HG03354 (cell line): ENCODE measurements at regions not wholly inside any gene's neighbourhood (a gene's known extent, or its start where the extent isn't known, plus 50 kb on each side); places are given as distances from the start of the nearest gene placed in this dataset.

Experiments
- ATAC-seq: cut with Tn5 transposase; IDR thresholded peaks from one replicate; pipeline ENCODE4 v1.9.1; 2021; ENCODE audit warnings: mild to moderate bottlenecking; ENCODE audit not compliant: unreplicated experiment, poor library complexity, severe bottlenecking

DNA sequence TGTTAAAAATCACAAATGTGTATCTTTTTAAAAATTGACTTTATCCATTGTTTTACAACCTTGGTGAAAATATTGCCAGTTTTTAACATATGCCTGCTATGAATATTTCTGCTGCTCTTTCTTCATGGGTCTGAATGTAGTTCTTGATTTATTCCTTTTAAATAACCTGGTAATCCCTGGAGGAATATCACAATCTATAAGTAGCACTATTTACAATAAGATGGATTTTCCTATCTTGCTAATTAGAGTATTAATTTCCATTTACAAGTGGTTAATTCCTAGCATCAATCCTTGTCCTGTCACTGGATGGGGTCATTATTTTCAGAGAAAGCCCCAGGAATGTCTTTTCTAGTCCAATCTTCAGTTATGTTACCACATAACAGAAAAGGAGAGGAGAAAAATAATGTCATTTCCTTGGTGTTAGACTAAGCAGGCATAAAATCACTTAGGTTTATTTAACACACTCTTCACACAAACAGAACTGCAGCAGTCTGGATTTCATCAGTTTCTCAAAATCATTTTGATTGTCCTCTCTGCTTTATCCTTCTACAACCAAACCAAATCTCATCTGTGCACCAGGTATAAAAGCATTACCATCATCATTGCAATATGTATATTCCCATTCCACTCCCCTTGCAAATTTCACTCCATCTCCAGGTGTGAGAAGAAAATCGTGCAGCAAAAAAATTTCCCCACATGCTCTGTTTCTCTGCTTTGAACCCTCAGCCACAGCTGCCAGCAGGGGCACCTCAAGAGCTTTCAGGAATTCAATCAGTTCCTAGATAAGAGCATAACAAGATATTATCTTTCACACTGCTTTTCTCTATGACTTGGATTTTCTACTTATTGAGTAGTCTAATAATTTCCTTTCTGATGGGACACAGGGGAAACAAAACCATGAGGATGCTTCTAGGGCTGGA, 204.1 kb downstream of the SEC61B start:
- no peak for ATAC-seq

DNA sequence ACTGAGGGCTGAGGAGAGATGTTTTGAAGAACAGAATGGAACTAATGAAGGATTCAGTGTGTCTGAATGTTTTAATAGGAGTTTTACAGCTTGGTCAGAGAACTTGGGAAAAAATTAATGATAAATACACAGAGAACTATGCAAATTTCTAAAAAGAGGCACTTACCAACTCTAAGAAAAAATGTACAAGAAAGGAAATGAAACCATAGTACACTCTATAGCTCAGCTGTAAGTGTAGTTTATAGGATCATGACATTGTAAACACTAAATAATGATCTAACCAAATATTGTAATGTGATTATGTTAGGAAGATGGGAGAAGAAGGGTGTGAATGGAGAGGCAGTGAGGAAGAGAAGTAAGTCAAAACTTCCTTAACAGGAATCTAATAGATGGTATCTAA, 205.2 kb downstream of the SEC61B start:
- ATAC-seq, result no peak

DNA sequence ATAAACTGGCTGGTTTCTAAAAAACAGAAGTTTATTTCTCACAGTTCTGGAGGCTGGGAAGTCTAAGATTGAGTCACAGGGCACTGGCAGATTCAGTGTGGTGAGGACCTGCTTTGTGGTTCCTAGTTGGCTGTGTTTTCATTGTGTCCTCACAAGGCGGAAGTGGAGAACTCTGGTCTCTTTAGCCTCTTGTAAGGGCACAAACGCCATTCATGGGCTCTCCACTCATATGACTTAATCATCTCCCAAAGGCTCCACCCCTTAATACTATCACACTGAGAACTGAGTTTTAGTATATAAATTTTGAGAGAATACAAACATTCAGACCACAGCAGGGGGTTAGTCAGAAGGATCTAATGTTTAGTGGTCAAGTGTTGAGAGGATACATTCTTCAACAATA, 208.2 kb downstream of the SEC61B start:
- no peak for ATAC-seq

- no peak for ATAC-seq
These were observed 209.0 kb downstream of the SEC61B start for GRCh38 chr9:99431103-99431502.

GRCh38 chr9:99432075-99432474, 210.0 kb downstream of the SEC61B start:
- ATAC-seq, result no peak

DNA sequence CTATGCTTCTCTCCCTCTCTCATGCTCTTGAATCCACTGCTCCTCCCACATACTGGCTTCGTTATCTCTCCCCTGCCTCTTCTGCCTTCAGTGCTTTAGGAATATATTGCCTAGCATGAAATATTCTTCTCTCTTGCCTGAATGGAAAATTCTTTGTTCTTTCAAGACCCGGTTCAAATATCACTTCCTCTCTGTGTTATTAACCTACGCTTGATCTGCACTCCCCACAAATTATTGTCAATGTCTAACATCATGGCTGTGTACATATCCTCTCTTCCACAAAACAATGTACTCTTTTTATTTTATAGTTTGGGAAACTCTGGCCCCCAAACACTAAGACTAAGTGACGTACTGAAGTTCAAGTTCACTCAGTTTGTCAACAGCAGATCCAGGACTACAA, 211.0 kb downstream of the SEC61B start:
- no peak for ATAC-seq

- peak; percentile 100 for ATAC-seq
These were observed 211.5 kb downstream of the SEC61B start for GRCh38 chr9:99433555-99433954.

DNA sequence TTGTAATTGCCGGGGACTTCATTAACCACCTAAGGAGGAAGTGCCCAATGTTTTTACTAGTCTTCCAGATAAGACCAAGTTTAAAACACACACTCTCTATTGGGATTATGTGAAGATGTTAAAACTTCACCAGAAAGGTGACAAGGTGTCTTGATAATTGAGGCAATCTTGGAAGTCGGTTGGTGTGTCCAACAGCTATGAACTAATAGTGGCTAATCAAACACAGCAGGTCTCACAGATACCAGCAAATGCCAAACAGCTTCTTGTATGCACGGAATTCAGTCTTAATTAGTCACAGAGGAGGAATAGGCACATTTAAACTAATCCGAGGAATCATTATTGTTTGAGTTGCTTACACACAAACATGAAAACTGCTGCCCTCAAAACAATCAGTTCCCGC, 214.5 kb downstream of the SEC61B start:
- ATAC-seq, result no peak

DNA sequence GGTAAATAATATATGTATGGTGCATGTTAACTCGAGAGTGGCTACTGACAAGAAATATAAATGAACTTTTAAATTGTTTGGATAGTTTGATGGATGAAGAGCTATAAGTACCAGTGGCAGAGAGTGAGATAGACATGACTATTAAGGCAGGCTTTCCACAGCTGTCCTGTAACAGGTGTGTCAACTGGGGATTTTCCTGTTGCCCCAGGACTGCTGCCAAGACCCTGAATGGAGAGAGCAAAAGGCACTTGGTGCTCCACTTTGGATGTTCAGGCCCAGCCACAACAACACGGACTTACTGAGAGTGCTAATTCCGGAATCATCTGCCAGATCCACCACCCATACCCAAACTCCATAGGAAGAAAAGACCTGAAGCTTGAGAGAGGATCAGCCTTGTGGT, 215.1 kb downstream of the SEC61B start:
- ATAC-seq, result no peak

DNA sequence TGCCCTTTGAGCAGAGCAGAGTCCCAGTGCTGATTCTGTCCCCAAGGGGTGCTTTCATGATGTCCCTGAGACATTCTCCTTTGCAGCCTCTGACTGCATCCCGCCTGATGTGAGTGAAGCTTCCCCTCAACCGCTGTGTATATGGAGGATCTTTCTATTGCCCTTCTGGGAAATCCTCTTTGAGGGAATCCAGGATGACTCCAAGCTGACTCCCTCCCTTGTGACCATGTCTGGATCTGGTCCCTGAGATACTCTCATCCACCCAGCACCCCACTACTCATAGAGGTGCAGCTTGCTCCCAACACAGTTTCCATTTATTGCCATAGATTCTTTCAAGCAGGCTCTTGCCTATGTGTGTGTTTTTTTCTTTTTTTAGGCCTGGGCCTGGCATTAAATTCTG, 216.5 kb downstream of the SEC61B start:
- ATAC-seq, result no peak

DNA sequence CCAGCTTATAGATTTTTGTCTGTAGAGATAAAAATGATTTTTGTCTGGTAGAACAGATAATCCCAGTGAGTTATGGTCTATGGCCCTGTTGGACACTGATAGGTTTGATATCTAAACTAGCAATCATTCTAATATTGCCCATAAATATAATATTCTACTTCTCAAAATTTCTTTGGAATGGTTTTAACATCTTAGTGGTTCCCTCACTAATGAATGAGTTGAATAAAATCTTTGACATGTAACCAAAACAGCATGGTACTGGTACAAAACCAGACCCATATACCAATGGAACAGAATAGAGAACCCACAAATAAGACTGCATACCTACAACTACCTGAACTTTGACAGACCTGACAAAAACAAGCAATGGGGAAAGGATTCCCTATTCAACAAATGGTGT, 219.7 kb downstream of the SEC61B start:
- ATAC-seq, result no peak

DNA sequence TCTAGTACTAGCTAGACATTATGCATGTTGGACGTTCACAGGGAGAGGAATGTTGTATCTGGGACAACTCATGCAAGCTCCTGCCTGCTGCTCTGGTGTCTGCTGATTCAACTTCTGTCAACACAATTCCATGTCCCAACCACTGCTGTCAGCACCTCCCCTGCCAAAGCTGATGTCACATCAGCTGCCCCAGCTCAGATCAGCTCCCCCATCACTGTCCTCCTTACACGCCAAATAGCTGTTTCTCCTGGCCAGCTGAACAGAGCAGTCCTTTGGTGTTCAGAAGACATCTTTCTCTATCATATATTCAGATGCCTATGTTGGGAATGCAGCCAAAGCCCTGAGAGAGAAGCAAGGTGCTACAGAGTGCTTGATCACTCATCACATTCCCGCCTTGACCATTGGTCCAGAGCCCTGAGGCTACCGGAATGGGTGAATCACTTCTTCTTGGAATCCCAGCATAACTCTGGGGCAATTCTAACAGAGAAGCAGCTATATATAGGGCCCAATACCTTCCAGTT, 223.3 kb downstream of the SEC61B start:
- ATAC-seq, result no peak

- ATAC-seq, result no peak
These were observed 223.8 kb downstream of the SEC61B start for GRCh38 chr9:99445920-99446319.

DNA sequence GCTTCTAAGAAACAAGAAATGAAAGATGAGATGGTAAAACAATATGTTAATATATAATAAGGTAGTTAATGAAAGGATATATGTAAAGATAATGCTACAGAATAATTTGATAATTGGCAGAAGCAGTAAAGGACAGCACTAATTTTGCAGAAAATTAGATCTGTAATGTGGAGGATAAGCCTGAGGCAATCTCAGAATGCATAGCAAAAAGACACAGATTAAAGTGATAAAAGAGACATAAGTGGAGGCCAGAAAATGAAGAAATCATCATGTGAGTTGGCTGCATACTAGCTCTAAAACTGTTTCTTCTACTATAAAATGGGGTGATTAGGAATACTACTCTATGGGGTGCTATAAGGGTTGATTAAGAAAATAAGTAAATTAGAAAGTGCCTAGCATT, 225.9 kb downstream of the SEC61B start:
- ATAC-seq, result no peak

- no peak for ATAC-seq
These were observed 227.6 kb downstream of the SEC61B start for GRCh38 chr9:99449726-99450125.

GRCh38 chr9:99451112-99451606, 229.1 kb downstream of the SEC61B start:
- ATAC-seq, result no peak

DNA sequence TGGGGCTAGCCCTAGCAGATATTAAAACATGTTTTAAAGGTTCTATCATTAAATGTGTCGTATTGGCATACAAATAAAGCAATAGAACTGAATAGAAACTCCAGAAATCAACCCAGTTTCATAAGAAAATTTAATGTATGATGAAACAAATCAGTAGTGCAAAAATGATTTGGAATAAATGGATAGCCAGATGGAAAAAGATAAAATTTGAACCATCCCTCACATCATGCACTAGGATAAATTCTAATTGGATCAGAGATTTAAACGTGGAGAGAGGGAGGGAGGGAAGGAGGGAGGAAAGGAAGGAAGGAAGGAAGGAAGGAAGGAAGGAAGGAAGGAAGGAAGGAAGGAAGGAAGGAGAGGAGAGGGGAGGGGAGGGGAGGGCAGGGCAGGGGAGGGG, 235.3 kb downstream of the SEC61B start:
- no peak for ATAC-seq

DNA sequence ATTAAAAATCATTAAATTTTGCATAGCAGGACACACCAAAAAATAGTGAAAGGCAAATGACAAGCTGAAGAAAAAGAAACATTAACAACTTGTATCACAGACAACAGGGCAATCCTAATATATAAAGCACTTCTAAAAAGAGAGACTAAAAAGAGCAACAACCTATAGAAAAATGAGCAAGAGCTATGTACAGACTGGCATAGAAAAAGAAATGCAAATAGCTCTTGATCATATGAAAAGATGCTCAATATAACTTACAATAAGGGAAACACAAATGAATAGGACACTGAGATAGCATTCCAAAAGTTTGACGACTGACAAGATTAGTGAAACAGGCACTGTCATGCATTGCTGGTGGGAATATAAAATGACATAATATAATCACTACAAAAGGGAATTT, 235.9 kb downstream of the SEC61B start:
- no peak for ATAC-seq

- no peak for ATAC-seq
These were observed 237.8 kb downstream of the SEC61B start for GRCh38 chr9:99459919-99460318.

DNA sequence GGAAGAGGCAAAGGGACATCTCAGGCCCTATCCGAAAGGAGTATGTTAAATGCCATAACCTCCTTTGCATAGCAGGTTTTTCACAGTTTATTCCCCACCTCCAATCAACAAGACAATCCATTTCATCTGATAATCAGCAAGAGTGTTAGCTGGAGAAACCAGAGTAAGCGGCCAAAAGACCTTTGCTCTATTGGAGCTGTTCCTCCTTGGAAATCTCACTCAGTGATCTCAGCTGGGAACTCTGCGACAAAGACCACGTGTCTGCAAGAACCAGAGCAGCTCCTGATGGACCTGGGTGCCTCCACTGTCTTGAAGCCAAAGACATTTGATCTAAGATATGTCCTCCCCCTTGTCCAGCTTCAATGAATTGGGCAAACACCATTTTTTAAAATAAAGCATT, 241.0 kb downstream of the SEC61B start:
- no peak for ATAC-seq

DNA sequence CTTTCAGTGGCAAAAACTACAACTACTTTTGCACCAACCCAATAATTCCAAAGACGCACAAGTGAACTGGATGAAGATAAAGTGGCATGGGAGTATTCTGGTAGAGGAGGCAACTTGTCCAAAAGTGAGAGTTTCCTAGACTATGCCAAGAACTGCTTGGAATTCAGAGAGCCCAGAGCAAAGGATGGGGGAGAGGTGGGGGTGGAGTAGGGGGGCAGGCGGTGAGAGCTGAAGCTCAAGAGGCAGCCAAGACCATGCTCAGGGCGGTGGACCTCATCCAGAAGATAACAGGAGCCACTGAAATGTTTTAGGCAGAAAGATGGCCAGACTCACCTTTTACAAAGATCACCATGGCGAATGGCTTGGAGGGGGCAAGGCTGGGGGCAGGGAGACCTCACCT, 242.5 kb downstream of the SEC61B start:
- ATAC-seq, result no peak
